ENCODE measurements at regions not wholly inside any gene's neighbourhood (a gene's known extent, or its start where the extent isn't known, plus 50 kb on each side); places are given as distances from the start of the nearest gene placed in this dataset.

- no peak overlapping the region for H3K4me3 ChIP-seq (ENCODE audit: low read depth, low read length)
- TF ChIP-seq CTCF (IDR thresholded peaks at IDR 0.05; ENCODE audit: borderline replicate concordance, insufficient read depth, low read depth, low read length): no peak
Measured at GRCh38 chrX:96027407-96027806, 657.2 kb upstream of the DIAPH2 start.

- TF ChIP-seq CTCF (IDR thresholded peaks at IDR 0.05; ENCODE audit: borderline replicate concordance, insufficient read depth, low read depth, low read length): no peak
- no peak overlapping the region for H3K4me3 ChIP-seq (ENCODE audit: low read depth, low read length)
Measured at GRCh38 chrX:96052078-96052477, 632.6 kb upstream of the DIAPH2 start.

GRCh38 chrX:96081891-96082290 lies 602.8 kb upstream of the DIAPH2 start:
- H3K4me3 ChIP-seq (ENCODE audit: low read depth, low read length): no peak overlapping the region
- no peak for TF ChIP-seq CTCF (IDR thresholded peaks at IDR 0.05; ENCODE audit: borderline replicate concordance, insufficient read depth, low read depth, low read length)

- no peak for TF ChIP-seq CTCF (IDR thresholded peaks at IDR 0.05; ENCODE audit: borderline replicate concordance, insufficient read depth, low read depth, low read length)
- H3K4me3 ChIP-seq (ENCODE audit: low read depth, low read length): no peak overlapping the region
Measured at GRCh38 chrX:96094616-96095015, 590.0 kb upstream of the DIAPH2 start.

- no peak overlapping the region for H3K4me3 ChIP-seq (ENCODE audit: low read depth, low read length)
- TF ChIP-seq CTCF (IDR thresholded peaks at IDR 0.05; ENCODE audit: borderline replicate concordance, insufficient read depth, low read depth, low read length): no peak
Measured at GRCh38 chrX:96098471-96098870, 586.2 kb upstream of the DIAPH2 start.

- no peak for TF ChIP-seq CTCF (IDR thresholded peaks at IDR 0.05; ENCODE audit: borderline replicate concordance, insufficient read depth, low read depth, low read length)
- H3K4me3 ChIP-seq (ENCODE audit: low read depth, low read length): no peak overlapping the region
Measured at GRCh38 chrX:96102997-96103396, 581.6 kb upstream of the DIAPH2 start.

- TF ChIP-seq CTCF (IDR thresholded peaks at IDR 0.05; ENCODE audit: borderline replicate concordance, insufficient read depth, low read depth, low read length): no peak
- H3K4me3 ChIP-seq (ENCODE audit: low read depth, low read length): no peak overlapping the region
Measured at GRCh38 chrX:96112689-96113088, 572.0 kb upstream of the DIAPH2 start.
